ENCODE measurements at regions not wholly inside any gene's neighbourhood (a gene's known extent, or its start where the extent isn't known, plus 50 kb on each side); places are given as distances from the start of the nearest gene placed in this dataset.
"Not testable (repeated sequence)": the region's sequence is repeated elsewhere in the genome, so short reads cannot be mapped to it uniquely, and the experiment has no call there.

DNA sequence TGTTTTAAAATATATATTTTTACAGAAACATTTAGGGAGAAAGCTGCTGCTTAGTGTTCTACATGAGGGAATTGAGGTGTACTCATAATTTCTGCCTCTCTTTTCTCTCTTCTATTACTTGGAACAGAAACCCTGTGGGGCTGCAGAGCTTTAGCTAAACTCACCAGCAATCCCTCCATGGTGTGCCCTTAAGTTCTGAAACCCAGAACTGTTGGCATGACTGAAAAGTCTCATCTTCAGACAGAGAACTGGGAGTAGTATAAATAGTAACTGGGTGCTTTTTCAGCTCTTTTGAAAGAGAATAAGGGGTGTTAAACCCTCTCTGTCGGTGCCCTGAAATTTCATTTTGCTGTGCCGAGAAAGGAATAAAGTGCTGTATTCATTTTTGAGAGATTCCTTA is 294.9 kb upstream of the BOD1L1 start:
- Histone ChIP-seq H2AFZ (replicated peaks) (no peak overlapping the region), H3K79me2 (ENCODE audit: low read depth) (no peaks in the 10 kb centered on the region), H3K27me3 (no peaks in the 10 kb centered on the region), H3K9ac (no peak overlapping the region), H4K20me1 (ENCODE audit: low read depth) (no peaks in the 10 kb centered on the region), H3F3A (ENCODE audit: low read depth) (no peaks in the 10 kb centered on the region), H3K36me3 (no peaks in the 10 kb centered on the region), H3K4me2 (no peak overlapping the region), H3K4me3 (no peak overlapping the region), H3K27ac (no peak overlapping the region), H3K4me1 (no peaks in the 10 kb centered on the region), H3K9me3 (ENCODE audit: low read depth) (no peaks in the 10 kb centered on the region)
- no peaks in the 10 kb centered on the region for H3K27me3 Mint-ChIP-seq (ENCODE audit: insufficient read depth, low read depth)
- H3K27ac Mint-ChIP-seq, result no peak overlapping the region
- peaks cover 6% of the 10 kb centered on the region for H3K4me1 Mint-ChIP-seq
- no peak overlapping the region for H3K4me3 Mint-ChIP-seq
- peaks cover 3% of the 10 kb centered on the region for H3K9me3 Mint-ChIP-seq
- no peak for TF ChIP-seq CTCF (IDR thresholded peaks at IDR 0.05)
- TF ChIP-seq EZH2 (IDR thresholded peaks at IDR 0.05), result no peak
- TF ChIP-seq EZH2phosphoT487 (IDR thresholded peaks at IDR 0.05), result no peak
- DNase-seq (ENCODE audit: low spot score), result no peak
- H3K36me3 Mint-ChIP-seq, result no peaks in the 10 kb centered on the region

GRCh38 chr4:13922873-13923645 is 295.5 kb upstream of the BOD1L1 start:
- Mint-ChIP-seq H3K9me3 (peaks cover 3% of the 10 kb centered on the region), H3K36me3 (no peaks in the 10 kb centered on the region), H3K27ac (no peak overlapping the region), H3K4me1 (peaks cover 6% of the 10 kb centered on the region), H3K27me3 (ENCODE audit: insufficient read depth, low read depth) (no peaks in the 10 kb centered on the region), H3K4me3 (no peak overlapping the region)
- Histone ChIP-seq H3F3A (ENCODE audit: low read depth) (no peaks in the 10 kb centered on the region), H3K4me3 (no peak overlapping the region), H3K9me3 (ENCODE audit: low read depth) (no peaks in the 10 kb centered on the region), H3K27me3 (no peaks in the 10 kb centered on the region), H3K79me2 (ENCODE audit: low read depth) (no peaks in the 10 kb centered on the region), H4K20me1 (ENCODE audit: low read depth) (no peaks in the 10 kb centered on the region), H3K4me2 (no peak overlapping the region), H2AFZ (replicated peaks) (no peak overlapping the region), H3K27ac (no peak overlapping the region), H3K4me1 (no peaks in the 10 kb centered on the region), H3K9ac (no peak overlapping the region), H3K36me3 (no peaks in the 10 kb centered on the region)
- no peak for DNase-seq (ENCODE audit: low spot score)
- TF ChIP-seq EZH2phosphoT487 (IDR thresholded peaks at IDR 0.05) (no peak), EZH2 (IDR thresholded peaks at IDR 0.05) (no peak), CTCF (IDR thresholded peaks at IDR 0.05) (no peak)

DNA sequence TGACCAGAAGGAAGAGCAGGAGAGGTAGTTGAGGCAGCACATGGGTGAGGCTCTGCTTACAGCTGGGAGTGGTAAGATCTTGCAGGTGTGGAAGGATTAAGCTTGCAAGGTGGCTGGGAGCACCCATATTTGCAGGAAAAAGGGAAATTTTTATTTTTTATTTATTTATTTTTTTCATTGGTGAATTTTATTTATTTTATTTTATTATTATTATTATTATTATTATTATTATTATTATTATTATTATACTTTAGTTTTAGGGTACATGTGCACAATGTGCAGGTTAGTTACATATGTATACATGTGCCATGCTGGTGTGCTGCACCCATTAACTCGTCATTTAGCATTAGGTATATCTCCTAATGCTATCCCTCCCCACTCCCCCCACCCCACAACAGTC is 297.4 kb upstream of the BOD1L1 start:
- not testable (repeated sequence) for H2AFZ ChIP-seq (replicated peaks); H3K27me3 ChIP-seq; DNase-seq (ENCODE audit: low spot score); H4K20me1 ChIP-seq (ENCODE audit: low read depth); H3K27ac Mint-ChIP-seq; H3K4me3 ChIP-seq; H3K27ac ChIP-seq; H3K4me3 Mint-ChIP-seq; H3K4me2 ChIP-seq; H3K4me1 Mint-ChIP-seq; H3K36me3 ChIP-seq; H3K27me3 Mint-ChIP-seq (ENCODE audit: insufficient read depth, low read depth); H3K9me3 ChIP-seq (ENCODE audit: low read depth); H3K9me3 Mint-ChIP-seq; H3K4me1 ChIP-seq; H3K79me2 ChIP-seq (ENCODE audit: low read depth); H3F3A ChIP-seq (ENCODE audit: low read depth); H3K36me3 Mint-ChIP-seq; H3K9ac ChIP-seq

GRCh38 chr4:13928214-13928613 is 300.7 kb upstream of the BOD1L1 start:
- H3K27me3 Mint-ChIP-seq (ENCODE audit: insufficient read depth, low read depth), result peaks cover 2% of the 10 kb centered on the region
- H3K4me3 Mint-ChIP-seq, result no peak overlapping the region
- Histone ChIP-seq H3K4me1 (no peaks in the 10 kb centered on the region), H3K36me3 (no peaks in the 10 kb centered on the region), H3K4me2 (no peak overlapping the region), H3F3A (ENCODE audit: low read depth) (no peaks in the 10 kb centered on the region), H3K9ac (no peak overlapping the region), H3K4me3 (no peak overlapping the region), H4K20me1 (ENCODE audit: low read depth) (no peaks in the 10 kb centered on the region), H3K9me3 (ENCODE audit: low read depth) (no peaks in the 10 kb centered on the region), H3K79me2 (ENCODE audit: low read depth) (no peaks in the 10 kb centered on the region), H2AFZ (replicated peaks) (no peak overlapping the region), H3K27ac (no peak overlapping the region), H3K27me3 (no peaks in the 10 kb centered on the region)
- no peak for DNase-seq (ENCODE audit: low spot score)
- H3K27ac Mint-ChIP-seq, result no peak overlapping the region
- no peaks in the 10 kb centered on the region for H3K36me3 Mint-ChIP-seq
- H3K9me3 Mint-ChIP-seq, result peaks cover 3% of the 10 kb centered on the region
- TF ChIP-seq EZH2phosphoT487 (IDR thresholded peaks at IDR 0.05), result no peak
- TF ChIP-seq CTCF (IDR thresholded peaks at IDR 0.05), result no peak
- no peak for TF ChIP-seq EZH2 (IDR thresholded peaks at IDR 0.05)
- H3K4me1 Mint-ChIP-seq, result no peaks in the 10 kb centered on the region
